ENCODE measurements at regions not wholly inside any gene's neighbourhood (a gene's known extent, or its start where the extent isn't known, plus 50 kb on each side); places are given as distances from the start of the nearest gene placed in this dataset.

DNA sequence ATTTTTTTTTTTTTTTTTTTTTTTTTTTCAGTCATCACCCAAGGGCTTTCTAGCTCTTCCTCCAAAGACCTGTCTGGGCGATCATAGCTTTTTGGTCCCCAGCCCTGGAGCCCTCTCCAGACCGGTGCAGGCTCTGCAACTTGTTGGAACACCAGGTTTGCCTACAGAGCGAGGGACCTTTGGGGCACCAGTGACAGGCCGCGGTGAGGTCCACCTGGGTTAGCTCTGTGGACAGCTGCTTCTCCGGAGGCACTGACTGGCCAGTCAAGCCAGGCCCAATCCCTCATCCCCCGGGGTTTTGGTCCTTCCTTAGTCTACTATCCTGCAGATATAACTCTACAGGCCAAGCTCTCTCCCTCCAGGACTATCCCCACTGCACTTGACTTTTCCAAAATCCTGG, 86.8 kb upstream of the SMNDC1 start:
- Histone ChIP-seq H3K9ac (ENCODE audit: low read length) (no peak overlapping the region), H3K4me3 (ENCODE audit: low read length) (no peak overlapping the region), H3K36me3 (ENCODE audit: control insufficient read depth, insufficient read depth, low read length, severe bottlenecking) (no peaks in the 10 kb centered on the region), H3K4me1 (ENCODE audit: control insufficient read depth, insufficient read depth, low read length) (peaks cover 30% of the 10 kb centered on the region), H3K9me3 (ENCODE audit: control insufficient read depth, low read length) (no peaks in the 10 kb centered on the region), H3K27me3 (replicated peaks; ENCODE audit: control insufficient read depth, insufficient read depth, low read length) (no peaks in the 10 kb centered on the region)
- DNase-seq (ENCODE audit: low read depth): no peak

- no peak for DNase-seq (ENCODE audit: low read depth)
- no peaks in the 10 kb centered on the region for H3K9me3 ChIP-seq (ENCODE audit: control insufficient read depth, low read length)
- H3K4me3 ChIP-seq (ENCODE audit: low read length): no peak overlapping the region
These were observed 87.4 kb upstream of the SMNDC1 start for GRCh38 chr10:110392121-110392520.

DNA sequence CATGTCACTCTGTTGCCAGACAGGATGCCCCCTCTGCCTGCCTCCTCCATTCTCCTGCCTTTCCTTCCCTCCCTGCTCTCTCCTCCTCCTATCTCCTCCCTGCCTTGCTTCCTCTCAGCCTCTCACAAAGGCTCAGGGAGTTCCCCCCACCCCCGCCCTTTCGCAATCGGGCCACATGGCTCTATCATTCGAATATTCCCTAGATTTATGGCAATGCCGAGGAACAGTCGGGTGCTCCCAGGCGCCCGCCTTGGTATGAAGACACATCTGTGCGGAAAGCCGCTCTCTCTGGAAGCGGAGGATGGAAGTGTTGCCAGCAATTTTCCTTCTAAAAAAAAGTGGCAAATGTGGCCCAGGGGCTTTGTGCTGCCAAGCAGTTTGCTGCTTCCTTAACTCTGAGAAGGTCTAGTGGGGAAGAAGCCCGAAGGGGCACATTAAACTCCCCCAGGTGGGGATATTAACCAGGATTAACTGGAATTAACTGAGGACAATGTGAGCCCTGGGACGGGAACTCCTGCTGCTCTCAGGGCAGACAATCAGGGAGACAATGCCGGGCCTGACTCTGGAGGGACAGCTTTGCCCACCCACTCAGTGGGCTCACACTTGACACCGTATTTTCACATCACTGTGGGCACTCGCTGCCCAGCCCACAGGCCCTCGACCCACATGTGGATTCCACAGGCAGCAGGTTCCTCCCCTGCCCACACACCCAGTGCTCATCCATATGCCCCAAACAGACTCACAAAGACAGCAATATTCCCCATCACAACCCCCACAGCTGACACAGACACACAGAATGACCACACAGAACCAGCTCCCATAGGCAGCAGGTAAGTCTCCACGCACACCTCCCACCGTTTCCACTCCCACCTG, 88.4 kb upstream of the SMNDC1 start:
- Histone ChIP-seq H3K36me3 (ENCODE audit: control insufficient read depth, insufficient read depth, low read length, severe bottlenecking) (no peaks in the 10 kb centered on the region), H3K9ac (ENCODE audit: low read length) (peak overlapping the region; percentile 44), H3K9me3 (ENCODE audit: control insufficient read depth, low read length) (no peaks in the 10 kb centered on the region), H3K27me3 (replicated peaks; ENCODE audit: control insufficient read depth, insufficient read depth, low read length) (no peaks in the 10 kb centered on the region), H3K4me1 (ENCODE audit: control insufficient read depth, insufficient read depth, low read length) (peaks cover 33% of the 10 kb centered on the region), H3K4me3 (ENCODE audit: low read length) (no peak overlapping the region)
- peak; percentile 46 for DNase-seq (ENCODE audit: low read depth)

More at GRCh38 chr10:110392121-110392520, 87.4 kb upstream of the SMNDC1 start:
- Histone ChIP-seq H3K4me1 (ENCODE audit: control insufficient read depth, insufficient read depth, low read length) (peaks cover 30% of the 10 kb centered on the region), H3K36me3 (ENCODE audit: control insufficient read depth, insufficient read depth, low read length, severe bottlenecking) (no peaks in the 10 kb centered on the region), H3K9ac (ENCODE audit: low read length) (peak overlapping the region; percentile 44), H3K27me3 (replicated peaks; ENCODE audit: control insufficient read depth, insufficient read depth, low read length) (no peaks in the 10 kb centered on the region)

DNA sequence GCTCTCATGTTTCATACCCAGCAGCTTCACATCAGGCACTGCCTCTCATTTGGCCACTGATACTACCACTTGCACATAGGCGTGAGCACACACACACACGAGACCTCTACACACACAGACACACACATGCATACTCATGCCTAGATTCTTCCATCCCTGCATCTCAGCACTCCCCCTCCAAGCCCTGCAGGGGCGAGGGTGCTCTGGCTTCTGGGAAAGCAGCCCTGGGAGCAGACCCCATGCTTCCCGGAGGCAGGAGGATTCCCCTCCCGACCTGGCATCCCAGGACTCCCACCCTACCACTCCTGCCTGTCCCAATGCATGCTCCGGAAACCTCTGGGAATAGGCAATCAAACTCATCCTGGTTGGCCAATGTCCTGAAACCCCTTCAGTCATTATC, 89.1 kb upstream of the SMNDC1 start:
- DNase-seq (ENCODE audit: low read depth): no peak
- no peaks in the 10 kb centered on the region for H3K9me3 ChIP-seq (ENCODE audit: control insufficient read depth, low read length)
- H3K36me3 ChIP-seq (ENCODE audit: control insufficient read depth, insufficient read depth, low read length, severe bottlenecking): no peaks in the 10 kb centered on the region
- H3K9ac ChIP-seq (ENCODE audit: low read length): no peak overlapping the region
- no peak overlapping the region for H3K4me3 ChIP-seq (ENCODE audit: low read length)
- H3K4me1 ChIP-seq (ENCODE audit: control insufficient read depth, insufficient read depth, low read length): peaks cover 34% of the 10 kb centered on the region
- no peaks in the 10 kb centered on the region for H3K27me3 ChIP-seq (replicated peaks; ENCODE audit: control insufficient read depth, insufficient read depth, low read length)

DNA sequence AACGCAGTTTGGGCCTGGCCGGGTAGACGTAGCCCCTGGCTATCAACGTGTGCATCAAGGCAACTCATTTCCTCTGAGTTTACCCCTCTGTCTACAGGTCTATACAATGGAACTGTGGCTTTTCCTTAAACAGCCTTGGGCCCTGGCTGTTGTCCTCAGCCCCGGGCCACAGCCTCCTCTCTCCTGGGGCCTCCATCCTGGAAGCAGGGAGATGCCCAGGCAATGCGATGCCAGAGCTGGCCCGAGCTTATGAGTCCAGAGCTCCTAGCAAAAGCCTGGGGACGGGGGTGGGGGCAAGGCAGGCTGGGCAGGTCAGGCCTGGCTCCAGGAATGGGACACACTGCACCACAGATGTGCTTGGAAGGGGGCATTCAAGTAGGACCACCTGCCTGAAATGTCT, 89.6 kb upstream of the SMNDC1 start:
- Histone ChIP-seq H3K4me1 (ENCODE audit: control insufficient read depth, insufficient read depth, low read length) (peaks cover 39% of the 10 kb centered on the region), H3K4me3 (ENCODE audit: low read length) (no peak overlapping the region), H3K9me3 (ENCODE audit: control insufficient read depth, low read length) (no peaks in the 10 kb centered on the region), H3K36me3 (ENCODE audit: control insufficient read depth, insufficient read depth, low read length, severe bottlenecking) (no peaks in the 10 kb centered on the region), H3K9ac (ENCODE audit: low read length) (no peak overlapping the region), H3K27me3 (replicated peaks; ENCODE audit: control insufficient read depth, insufficient read depth, low read length) (no peaks in the 10 kb centered on the region)
- no peak for DNase-seq (ENCODE audit: low read depth)

DNA sequence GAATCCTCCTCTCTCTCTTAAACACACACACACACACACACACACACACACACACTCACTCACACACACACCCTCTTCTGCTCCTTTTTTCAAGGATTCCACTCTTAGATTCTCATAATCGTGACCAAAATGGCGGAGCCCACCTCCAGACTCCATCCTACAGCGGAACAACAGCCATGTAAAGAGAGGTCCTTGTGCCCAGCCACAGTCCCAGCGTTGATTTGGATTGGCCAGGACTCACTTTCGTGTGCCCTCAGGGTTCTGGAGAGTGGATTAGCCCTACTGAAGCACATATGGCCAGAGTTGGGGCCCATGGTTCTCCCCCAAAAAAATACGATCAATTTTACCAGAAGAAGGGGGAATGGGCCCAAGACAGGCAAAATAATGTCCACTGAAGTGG, 90.2 kb upstream of the SMNDC1 start:
- Histone ChIP-seq H3K4me3 (ENCODE audit: low read length) (no peak overlapping the region), H3K9me3 (ENCODE audit: control insufficient read depth, low read length) (no peaks in the 10 kb centered on the region), H3K27me3 (replicated peaks; ENCODE audit: control insufficient read depth, insufficient read depth, low read length) (no peaks in the 10 kb centered on the region), H3K9ac (ENCODE audit: low read length) (no peak overlapping the region), H3K4me1 (ENCODE audit: control insufficient read depth, insufficient read depth, low read length) (peaks cover 45% of the 10 kb centered on the region), H3K36me3 (ENCODE audit: control insufficient read depth, insufficient read depth, low read length, severe bottlenecking) (no peaks in the 10 kb centered on the region)
- no peak for DNase-seq (ENCODE audit: low read depth)

DNA sequence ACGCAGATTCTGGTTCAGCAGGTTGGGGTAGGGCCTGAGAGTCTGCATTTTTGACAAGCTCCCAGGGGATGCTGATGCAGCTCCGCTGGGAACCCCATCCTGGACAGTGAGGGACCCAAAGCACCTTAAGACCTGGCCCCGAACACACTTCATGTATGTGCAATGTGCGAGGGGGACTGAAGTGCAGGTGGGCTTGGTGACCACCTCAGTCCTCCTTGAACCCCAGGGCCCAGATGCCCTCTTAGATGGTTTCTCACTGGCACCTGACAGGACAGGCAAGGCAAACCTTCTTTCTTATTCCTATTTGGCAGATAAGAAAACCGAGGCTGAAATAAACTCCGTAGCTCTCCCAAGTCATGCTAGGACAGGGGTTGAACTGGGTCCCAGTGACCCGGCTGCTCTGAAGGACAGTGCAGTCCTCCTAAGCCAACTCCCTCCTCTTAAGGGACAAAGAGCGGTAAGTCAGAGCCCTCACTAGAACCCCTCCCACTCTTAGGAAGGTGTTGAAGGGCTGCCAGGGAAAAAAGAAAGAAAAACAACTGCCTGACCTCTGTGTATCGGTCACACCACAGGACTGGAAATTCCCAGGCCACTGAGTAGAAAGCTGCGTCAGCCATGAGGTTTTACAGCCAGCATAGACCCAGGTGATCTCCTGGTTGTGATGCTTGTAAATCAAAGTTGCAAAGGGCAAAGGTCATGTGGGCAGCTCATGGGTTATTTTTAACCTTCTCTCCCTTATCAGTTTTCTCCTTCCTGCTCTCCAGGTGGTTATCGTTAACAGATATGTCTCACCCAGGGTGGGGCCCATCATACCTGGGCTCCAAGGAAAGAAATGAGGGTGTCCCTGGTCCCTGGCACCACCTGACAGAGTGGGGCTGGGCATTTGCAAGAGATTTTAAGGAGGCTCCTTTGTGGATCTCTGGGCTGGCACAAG, 90.9 kb upstream of the SMNDC1 start:
- no peaks in the 10 kb centered on the region for H3K9me3 ChIP-seq (ENCODE audit: control insufficient read depth, low read length)
- no peak overlapping the region for H3K4me3 ChIP-seq (ENCODE audit: low read length)
- no peaks in the 10 kb centered on the region for H3K36me3 ChIP-seq (ENCODE audit: control insufficient read depth, insufficient read depth, low read length, severe bottlenecking)
- peak; percentile 65 for DNase-seq (ENCODE audit: low read depth)
- H3K4me1 ChIP-seq (ENCODE audit: control insufficient read depth, insufficient read depth, low read length): peaks cover 48% of the 10 kb centered on the region
- H3K9ac ChIP-seq (ENCODE audit: low read length): no peak overlapping the region
- H3K27me3 ChIP-seq (replicated peaks; ENCODE audit: control insufficient read depth, insufficient read depth, low read length): no peaks in the 10 kb centered on the region

DNA sequence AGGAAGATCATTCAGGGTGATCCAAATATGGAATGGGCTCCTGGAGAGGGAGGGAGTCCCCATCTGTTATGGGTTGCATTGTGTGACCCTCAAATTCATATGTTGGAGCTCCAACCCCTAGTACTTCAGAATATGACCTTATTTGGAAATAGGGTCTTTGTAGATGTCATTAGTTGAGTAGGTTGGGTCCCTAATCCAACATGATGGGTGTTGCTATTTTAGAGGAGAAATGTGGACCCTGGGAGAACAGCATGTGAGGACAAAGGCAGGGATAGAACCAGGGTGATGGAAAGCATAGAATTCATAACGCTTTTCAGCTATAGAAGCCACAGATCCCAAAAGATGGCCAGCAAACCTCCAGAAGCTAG, 91.5 kb upstream of the SMNDC1 start:
- no peaks in the 10 kb centered on the region for H3K36me3 ChIP-seq (ENCODE audit: control insufficient read depth, insufficient read depth, low read length, severe bottlenecking)
- DNase-seq (ENCODE audit: low read depth): no peak
- H3K27me3 ChIP-seq (replicated peaks; ENCODE audit: control insufficient read depth, insufficient read depth, low read length): no peaks in the 10 kb centered on the region

DNA sequence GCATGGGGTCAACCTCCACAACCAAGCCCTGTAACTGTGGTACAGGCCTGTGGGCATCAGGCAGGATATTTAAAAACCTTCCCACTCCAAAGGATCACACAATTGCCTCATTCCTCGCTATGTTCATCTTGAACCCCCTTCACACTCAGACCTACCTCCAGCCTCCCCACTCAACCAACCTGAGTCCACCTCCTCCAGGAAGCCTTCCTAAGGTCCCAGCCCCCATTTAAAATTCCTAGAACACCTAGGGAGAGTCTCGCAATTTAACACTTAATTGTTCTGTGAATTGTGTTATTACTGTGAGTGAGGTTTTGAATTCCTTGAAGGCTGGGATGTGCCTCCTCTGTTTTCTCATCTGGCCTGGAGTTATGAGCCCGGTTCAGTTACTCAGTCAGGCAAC, 93.1 kb upstream of the SMNDC1 start:
- Histone ChIP-seq H3K4me3 (ENCODE audit: low read length) (no peak overlapping the region), H3K27me3 (replicated peaks; ENCODE audit: control insufficient read depth, insufficient read depth, low read length) (no peaks in the 10 kb centered on the region), H3K4me1 (ENCODE audit: control insufficient read depth, insufficient read depth, low read length) (peaks cover 41% of the 10 kb centered on the region), H3K9me3 (ENCODE audit: control insufficient read depth, low read length) (no peaks in the 10 kb centered on the region), H3K36me3 (ENCODE audit: control insufficient read depth, insufficient read depth, low read length, severe bottlenecking) (no peaks in the 10 kb centered on the region), H3K9ac (ENCODE audit: low read length) (peak overlapping the region; percentile 15)
- no peak for DNase-seq (ENCODE audit: low read depth)

More for the DNA sequence above, 91.5 kb upstream of the SMNDC1 start:
- no peak overlapping the region for H3K4me3 ChIP-seq (ENCODE audit: low read length)
- no peaks in the 10 kb centered on the region for H3K9me3 ChIP-seq (ENCODE audit: control insufficient read depth, low read length)
- peaks cover 48% of the 10 kb centered on the region for H3K4me1 ChIP-seq (ENCODE audit: control insufficient read depth, insufficient read depth, low read length)
- no peak overlapping the region for H3K9ac ChIP-seq (ENCODE audit: low read length)

- peak overlapping the region; percentile 74 for H3K9ac ChIP-seq (ENCODE audit: low read length)
- peaks cover 34% of the 10 kb centered on the region for H3K4me1 ChIP-seq (ENCODE audit: control insufficient read depth, insufficient read depth, low read length)
- H3K9me3 ChIP-seq (ENCODE audit: control insufficient read depth, low read length): no peaks in the 10 kb centered on the region
- H3K4me3 ChIP-seq (ENCODE audit: low read length): peak overlapping the region; percentile 63
- no peaks in the 10 kb centered on the region for H3K27me3 ChIP-seq (replicated peaks; ENCODE audit: control insufficient read depth, insufficient read depth, low read length)
- peak; percentile 96 for DNase-seq (ENCODE audit: low read depth)
- H3K36me3 ChIP-seq (ENCODE audit: control insufficient read depth, insufficient read depth, low read length, severe bottlenecking): no peaks in the 10 kb centered on the region
These were observed 93.8 kb upstream of the SMNDC1 start for GRCh38 chr10:110398419-110399105.
